ENCODE measurements at regions not wholly inside any gene's neighbourhood (a gene's known extent, or its start where the extent isn't known, plus 50 kb on each side); places are given as distances from the start of the nearest gene placed in this dataset.
A peak's percentile ranks its signal among the peaks of the same experiment; 100 is the strongest.

DNA sequence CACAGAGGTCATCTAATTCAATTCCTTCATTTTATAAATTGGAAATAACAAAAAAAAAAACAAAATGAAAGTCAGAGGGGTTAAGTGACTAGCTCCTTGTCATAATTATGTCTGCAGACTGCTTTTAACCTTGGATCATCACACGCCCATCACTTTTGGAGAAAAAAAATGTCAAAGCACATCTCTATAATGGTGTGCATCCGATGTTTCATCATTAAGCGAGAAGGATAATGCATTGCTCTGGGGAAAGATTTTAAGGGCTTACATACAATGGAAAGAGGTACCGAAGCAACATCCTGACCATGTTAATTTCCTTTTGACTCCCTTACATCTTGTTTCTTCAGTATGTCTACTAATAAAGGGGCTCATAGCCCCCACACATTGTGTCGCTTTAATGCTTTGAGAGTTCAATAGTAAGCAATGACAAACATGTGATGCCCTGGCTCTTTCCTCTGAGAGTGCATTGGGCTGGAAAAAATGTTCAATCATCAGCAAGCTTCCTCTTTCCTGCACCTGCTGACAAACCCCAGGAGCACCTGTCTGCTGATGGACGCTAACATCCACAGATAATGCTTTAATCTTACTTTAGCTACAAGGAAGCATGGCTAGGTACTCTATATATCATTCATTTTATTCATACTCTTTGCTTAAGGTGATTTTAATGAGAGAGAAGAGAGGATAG lies 242.2 kb downstream of the SMARCA2 start:
- Histone ChIP-seq H3K27me3 (no peaks in the 10 kb centered on the region), H3K27ac (no peak overlapping the region), H3K9me3 (no peaks in the 10 kb centered on the region), H3K36me3 (no peaks in the 10 kb centered on the region), H3K4me1 (peaks cover 9% of the 10 kb centered on the region), H3K4me3 (no peak overlapping the region)
- no peak for DNase-seq (ENCODE audit: low spot score in 2 of 2)
- 89% methylated on average over 6 of the region's 6 CpGs for WGBS
- TF ChIP-seq EP300 (IDR thresholded peaks at IDR 0.05) (no peak), POLR2A (IDR thresholded peaks at IDR 0.05) (no peak), POLR2AphosphoS5 (IDR thresholded peaks at IDR 0.05) (no peak)
- TF ChIP-seq, protein P1, sequence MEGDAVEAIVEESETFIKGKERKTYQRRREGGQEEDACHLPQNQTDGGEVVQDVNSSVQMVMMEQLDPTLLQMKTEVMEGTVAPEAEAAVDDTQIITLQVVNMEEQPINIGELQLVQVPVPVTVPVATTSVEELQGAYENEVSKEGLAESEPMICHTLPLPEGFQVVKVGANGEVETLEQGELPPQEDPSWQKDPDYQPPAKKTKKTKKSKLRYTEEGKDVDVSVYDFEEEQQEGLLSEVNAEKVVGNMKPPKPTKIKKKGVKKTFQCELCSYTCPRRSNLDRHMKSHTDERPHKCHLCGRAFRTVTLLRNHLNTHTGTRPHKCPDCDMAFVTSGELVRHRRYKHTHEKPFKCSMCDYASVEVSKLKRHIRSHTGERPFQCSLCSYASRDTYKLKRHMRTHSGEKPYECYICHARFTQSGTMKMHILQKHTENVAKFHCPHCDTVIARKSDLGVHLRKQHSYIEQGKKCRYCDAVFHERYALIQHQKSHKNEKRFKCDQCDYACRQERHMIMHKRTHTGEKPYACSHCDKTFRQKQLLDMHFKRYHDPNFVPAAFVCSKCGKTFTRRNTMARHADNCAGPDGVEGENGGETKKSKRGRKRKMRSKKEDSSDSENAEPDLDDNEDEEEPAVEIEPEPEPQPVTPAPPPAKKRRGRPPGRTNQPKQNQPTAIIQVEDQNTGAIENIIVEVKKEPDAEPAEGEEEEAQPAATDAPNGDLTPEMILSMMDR (IDR thresholded peaks at IDR 0.05), result no peak

DNA sequence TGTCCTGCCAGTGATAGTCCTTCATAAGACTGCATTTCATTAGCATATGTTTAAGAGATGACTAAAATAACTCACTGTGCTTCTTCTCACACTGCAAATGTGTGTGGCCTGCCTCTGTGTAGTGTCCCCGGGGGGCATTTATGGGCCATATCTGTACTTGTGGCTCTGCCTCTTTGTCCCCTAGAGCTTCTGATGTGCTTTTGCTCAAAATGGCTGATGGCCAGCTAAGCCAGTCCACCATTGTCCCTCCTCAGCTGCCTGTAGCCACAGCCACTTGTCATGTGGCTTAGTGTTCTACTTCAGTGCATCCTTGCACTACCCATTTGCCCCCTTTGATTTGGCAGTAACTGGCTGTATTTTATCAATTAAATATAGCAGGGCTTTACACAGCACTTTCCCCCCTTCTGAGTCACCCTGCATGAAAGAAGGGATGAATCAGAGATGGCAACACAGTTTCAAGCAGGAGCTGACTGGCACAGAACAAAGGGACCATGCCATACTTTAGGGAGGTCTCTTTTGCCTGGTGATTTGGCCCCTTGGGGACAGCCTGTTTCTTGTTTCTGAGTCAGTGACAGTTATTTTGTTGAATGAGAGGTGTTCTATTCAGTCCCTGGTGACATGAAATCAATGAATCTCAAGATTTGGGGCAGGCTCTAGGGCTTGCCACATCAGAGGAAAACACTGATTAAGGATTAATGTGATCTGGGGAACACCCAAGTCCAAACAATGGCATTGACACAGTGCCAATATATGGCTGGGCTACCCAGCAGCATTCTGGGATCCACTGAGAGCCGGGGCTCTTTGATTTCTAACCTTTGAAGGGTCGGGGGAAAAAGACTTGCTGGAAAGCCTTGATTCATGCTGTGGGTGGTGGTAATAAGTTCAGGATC lies 245.5 kb downstream of the SMARCA2 start:
- H3K36me3 ChIP-seq, result no peaks in the 10 kb centered on the region
- 86% methylated on average over 3 of the region's 3 CpGs for WGBS
- H3K4me1 ChIP-seq, result peaks cover 13% of the 10 kb centered on the region
- no peak for DNase-seq (ENCODE audit: low spot score in 2 of 2)
- H3K9me3 ChIP-seq, result no peaks in the 10 kb centered on the region
- H3K27ac ChIP-seq, result no peak overlapping the region
- no peaks in the 10 kb centered on the region for H3K27me3 ChIP-seq
- no peak overlapping the region for H3K4me3 ChIP-seq
- TF ChIP-seq EP300 (IDR thresholded peaks at IDR 0.05), result no peak
- no peak for TF ChIP-seq POLR2A (IDR thresholded peaks at IDR 0.05)

DNA sequence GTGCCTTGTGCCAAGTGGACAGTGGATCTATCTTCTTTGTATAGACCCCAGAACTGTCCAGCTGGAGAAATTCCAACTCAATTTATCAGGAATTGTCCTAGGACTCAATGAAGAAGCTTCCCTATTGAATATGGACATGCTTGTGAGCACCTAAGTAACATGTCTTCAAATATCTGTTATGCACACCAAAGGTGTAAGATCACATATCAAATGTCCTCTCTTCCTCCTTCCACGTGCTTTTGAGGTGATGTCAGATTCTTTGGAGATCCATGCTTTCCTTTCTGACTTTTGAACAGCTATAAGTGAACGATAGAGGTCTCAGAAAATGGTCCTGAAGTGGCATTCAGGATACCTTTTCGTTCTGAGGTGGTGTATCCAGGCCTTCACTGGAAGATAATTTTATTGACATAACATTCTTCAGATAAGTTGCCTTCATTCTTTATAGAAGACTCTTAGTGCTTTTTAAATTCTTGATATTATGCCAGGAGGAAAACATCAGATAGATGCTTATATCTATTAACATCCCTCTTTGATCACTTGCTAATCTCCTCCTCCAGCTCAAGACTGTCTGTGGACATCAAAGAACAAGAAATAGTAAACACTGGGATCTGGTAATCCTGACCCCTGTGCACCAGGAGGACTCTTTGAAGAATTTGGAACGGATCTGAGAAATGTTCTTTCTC lies 246.4 kb downstream of the SMARCA2 start:
- no peaks in the 10 kb centered on the region for H3K27me3 ChIP-seq
- no peaks in the 10 kb centered on the region for H3K9me3 ChIP-seq
- H3K4me1 ChIP-seq, result peaks cover 13% of the 10 kb centered on the region
- no peak for DNase-seq (ENCODE audit: low spot score in 2 of 2)
- TF ChIP-seq EP300 (IDR thresholded peaks at IDR 0.05) (no peak), POLR2A (IDR thresholded peaks at IDR 0.05) (no peak), POLR2AphosphoS5 (IDR thresholded peaks at IDR 0.05) (no peak)
- TF ChIP-seq, protein P1 (IDR thresholded peaks at IDR 0.05), result no peak
- H3K36me3 ChIP-seq, result no peaks in the 10 kb centered on the region
- H3K4me3 ChIP-seq, result no peak overlapping the region
- no peak overlapping the region for H3K27ac ChIP-seq
- 71% methylated on average over 4 of the region's 4 CpGs for WGBS

DNA sequence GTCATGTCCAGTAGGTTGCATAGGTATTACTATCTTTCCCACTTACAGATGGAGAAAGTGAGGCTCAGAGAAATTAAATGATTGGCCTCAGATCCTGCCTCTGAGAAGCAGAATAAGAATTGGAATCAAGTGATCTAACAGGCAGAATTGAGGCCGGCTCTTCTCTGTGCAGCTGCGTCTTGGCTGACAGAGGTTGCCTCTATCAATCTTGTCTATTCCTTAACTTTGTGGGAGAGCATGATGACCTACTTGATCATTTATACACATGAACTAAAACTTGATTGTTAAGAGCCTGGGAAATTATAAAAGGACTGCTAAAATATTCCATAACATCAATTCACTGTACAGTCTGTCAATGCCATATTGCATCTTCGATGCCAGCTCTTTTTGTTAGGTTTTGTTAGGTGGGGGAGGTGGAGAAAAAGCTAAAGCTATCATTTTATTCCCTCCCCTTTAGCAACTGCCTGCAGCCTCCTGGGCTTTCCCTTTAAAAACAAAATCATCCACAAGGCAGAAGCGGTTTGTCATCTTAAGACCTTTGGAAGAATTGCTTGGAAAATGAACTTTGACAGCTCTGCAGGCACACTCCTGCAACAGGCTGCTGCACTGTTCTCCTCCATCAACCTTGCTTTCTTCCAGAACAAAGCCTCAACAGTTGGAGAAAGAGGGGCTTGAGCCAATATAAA lies 247.4 kb downstream of the SMARCA2 start:
- Histone ChIP-seq H3K36me3 (no peaks in the 10 kb centered on the region), H3K27ac (peak overlapping the region; percentile 18), H3K9me3 (no peaks in the 10 kb centered on the region), H3K4me1 (peaks cover 15% of the 10 kb centered on the region), H3K4me3 (no peak overlapping the region), H3K27me3 (no peaks in the 10 kb centered on the region)
- 66% methylated on average over 4 of the region's 4 CpGs for WGBS
- no peak for DNase-seq (ENCODE audit: low spot score in 2 of 2)
- TF ChIP-seq, protein P1 (IDR thresholded peaks at IDR 0.05), result no peak
- no peak for TF ChIP-seq EP300 (IDR thresholded peaks at IDR 0.05)
- no peak for TF ChIP-seq POLR2A (IDR thresholded peaks at IDR 0.05)
- TF ChIP-seq POLR2AphosphoS5 (IDR thresholded peaks at IDR 0.05), result no peak

DNA sequence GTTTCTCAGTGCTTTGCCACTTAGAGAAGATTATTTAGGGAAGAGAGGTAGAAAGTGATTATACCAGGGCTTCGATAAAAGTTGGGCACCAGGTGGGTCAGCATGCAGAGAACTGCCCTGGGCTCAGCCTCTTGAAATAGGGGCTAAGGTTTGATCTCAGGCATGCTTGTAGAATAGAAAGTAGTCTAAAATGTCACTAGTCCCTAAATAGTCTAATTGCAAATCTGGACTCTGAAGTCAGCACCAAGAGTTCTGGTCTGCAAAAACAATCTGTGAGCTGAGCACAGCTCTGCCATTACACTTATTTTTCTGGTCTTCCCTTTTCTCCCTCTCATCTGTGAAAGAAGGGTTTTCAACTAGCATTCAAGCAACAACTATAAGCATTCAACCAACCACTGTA lies 248.0 kb downstream of the SMARCA2 start:
- no peaks in the 10 kb centered on the region for H3K36me3 ChIP-seq
- TF ChIP-seq POLR2AphosphoS5 (IDR thresholded peaks at IDR 0.05) (no peak), POLR2A (IDR thresholded peaks at IDR 0.05) (no peak), EP300 (IDR thresholded peaks at IDR 0.05) (no peak)
- TF ChIP-seq, protein P1 (IDR thresholded peaks at IDR 0.05), result no peak
- H3K27ac ChIP-seq, result peak overlapping the region; percentile 24
- H3K4me1 ChIP-seq, result peaks cover 15% of the 10 kb centered on the region
- H3K27me3 ChIP-seq, result no peaks in the 10 kb centered on the region
- H3K4me3 ChIP-seq, result no peak overlapping the region
- DNase-seq (ENCODE audit: low spot score in 2 of 2), result no peak
- H3K9me3 ChIP-seq, result no peaks in the 10 kb centered on the region
- WGBS, result 83% methylated on average over 1 of the region's 1 CpG
